ENCODE measurements at regions not wholly inside any gene's neighbourhood (a gene's known extent, or its start where the extent isn't known, plus 50 kb on each side); places are given as distances from the start of the nearest gene placed in this dataset.

DNA sequence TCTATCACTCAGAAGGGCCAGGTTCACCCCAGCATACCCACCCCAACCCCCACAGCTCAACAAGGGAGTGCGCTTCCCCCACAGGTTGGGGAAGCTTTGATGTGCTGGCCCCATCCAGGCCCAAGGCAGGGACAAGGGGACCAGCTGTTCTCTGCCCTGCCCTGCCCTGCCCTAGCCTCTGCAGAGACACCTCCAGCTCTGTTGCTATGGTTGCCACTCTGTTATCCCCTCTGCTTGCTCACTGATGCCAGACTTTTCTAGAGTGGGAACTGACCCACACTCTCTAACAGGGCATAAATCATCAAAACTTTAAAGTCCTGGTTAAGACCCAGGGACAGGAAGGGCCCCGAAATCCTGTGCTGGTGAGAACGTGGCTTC lies 50.4 kb upstream of the ENPP7 start:
- DNase-seq (ENCODE audit: low read depth) = no peak

- no peak for DNase-seq (ENCODE audit: low read depth)
Observed at GRCh38 chr17:79679631-79680317, 51.0 kb upstream of the ENPP7 start.

DNA sequence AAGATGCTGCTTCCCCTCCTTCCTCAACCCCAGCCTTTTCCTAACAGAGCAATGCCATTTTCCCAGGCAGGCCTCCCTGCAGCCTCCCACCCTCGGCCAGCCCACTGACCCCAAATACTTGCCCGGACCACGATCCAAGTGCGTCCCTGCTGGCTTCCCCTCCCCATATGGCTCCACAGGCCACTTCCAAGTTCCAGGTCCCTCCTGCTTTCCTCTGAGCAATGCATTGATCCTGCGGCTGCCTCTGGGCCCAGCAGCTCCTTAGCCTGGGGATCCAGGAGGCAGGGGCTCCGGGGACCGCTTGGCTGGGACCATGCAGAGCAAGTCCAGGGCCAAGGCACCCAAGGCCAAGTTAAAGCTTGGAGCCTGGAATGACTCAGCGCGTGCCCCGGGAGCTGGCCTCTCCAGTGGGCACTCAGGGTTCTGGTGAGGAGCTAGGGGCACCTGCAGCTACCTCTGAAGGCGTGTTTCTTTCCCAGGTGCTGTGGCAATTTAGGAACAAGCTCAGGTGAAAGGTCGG lies 51.9 kb upstream of the ENPP7 start:
- DNase-seq (ENCODE audit: low read depth) = no peak

GRCh38 chr17:79678091-79678735 lies 52.5 kb upstream of the ENPP7 start:
- DNase-seq (ENCODE audit: low read depth) = no peak

DNA sequence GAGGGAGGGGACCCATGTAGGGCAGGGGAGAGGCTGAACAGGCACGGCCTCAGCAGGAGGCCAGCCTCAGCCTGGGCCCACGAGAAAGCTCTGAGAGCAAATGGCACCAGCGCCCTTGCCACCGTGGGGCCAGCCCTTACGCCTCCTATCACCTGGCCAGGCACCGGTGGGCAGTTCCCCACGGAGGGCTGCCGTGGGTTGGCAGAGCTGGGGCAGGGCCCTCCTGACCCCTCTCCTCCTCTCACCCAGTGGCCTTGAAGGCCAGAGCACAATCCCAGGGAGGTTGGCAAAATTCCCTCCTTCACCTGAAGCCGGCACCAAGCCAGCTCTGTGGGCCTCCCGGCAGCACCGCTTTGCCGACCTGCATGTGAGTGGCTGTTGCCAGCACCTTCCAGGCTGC lies 53.1 kb upstream of the ENPP7 start:
- DNase-seq (ENCODE audit: low read depth) = no peak

DNA sequence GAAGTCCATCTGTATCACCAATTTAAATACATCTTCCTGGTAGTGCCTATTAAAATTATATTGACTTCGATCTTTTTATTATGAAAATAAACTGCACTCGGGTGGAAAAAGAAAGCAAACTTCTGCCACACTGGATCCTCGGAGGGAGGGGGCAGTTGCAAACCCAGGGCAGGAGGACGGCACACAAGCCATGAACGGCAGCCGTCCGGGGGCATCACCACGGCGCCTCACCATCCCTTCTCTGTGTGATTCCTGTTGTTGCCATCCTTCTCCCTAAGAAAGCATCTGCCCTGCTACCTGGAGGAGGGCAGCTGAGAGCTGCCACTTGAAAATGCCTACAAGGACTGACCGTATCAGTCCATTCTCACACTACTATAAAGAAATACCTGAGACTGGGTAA lies 53.9 kb upstream of the ENPP7 start:
- DNase-seq (ENCODE audit: low read depth) = no peak

DNA sequence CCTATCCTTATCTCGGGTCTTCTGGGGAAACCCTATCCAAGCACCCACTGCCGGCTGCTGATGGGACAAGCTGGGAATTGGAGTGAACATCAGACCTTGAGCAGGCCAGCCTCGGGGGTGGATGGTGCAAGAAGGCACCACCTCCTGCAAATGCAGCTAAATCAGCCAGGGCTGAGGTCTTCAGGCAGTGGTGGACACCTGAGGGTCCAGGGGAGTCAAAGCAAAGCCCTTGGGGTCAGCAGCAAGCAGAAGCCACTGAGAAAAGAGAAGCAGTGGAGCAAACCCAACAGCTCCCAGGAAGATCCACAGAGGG lies 55.4 kb upstream of the ENPP7 start:
- no peak for DNase-seq (ENCODE audit: low read depth)

DNA sequence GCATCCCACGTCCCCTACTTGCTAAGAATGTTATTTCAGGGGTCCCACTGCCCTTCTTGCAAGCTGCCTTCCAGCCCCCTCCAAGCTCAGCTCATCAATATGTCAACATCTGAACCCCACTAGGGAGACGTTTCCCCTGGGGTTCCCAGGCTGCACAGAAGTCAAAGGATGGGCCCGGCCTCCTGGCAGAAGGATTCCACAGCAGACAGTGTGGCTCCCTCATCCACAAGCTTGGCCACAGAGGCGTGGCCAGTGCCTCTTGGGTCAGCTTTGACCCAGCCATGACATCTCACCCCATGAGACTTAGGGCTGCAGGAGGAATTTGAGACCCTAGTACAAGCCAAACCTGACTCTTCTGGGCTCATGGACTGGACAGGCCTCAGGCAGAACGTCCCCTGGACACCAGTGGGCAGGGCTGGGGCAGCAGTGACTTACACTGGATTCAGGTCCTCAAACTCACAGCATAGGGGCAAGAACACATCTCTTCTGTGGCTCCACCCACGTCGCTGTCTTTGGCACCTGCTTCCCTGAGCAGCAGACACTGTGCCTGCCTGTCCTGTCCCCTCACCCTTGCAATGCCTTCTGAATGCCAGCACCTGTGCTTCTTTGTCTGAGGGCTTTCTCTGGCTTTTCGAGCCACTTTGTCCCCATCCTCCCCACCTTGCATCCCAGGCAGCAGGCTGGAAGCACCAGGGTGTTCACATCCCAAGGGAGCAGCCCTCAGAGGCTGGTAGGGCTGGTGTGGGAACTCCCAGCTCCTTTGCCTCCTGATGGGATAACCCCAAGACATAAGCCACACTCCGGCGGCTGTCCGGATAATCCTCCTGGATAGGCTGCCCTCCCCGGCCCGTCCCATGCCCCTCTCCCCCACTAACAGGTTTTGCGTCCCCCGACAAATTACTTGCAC lies 56.0 kb upstream of the ENPP7 start:
- DNase-seq (ENCODE audit: low read depth) = no peak

DNA sequence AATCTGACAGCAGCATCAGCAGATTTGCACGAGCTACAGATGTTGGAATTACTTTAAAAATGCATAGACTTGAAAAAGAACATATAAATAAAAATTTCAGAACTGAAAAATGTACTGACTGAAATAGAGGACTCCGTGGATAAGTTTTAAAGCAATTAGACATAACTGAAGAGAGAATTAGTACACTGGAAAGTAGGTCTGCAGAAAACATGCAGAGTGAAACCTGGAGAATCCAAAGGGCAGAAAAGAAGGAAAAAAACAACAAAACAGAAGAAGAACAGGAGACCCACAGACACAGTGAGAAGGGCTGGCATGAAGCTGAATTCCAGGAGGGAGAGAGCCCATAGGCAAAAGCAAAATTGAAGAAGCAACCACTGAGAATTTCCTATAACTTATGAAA lies 57.2 kb upstream of the ENPP7 start:
- DNase-seq (ENCODE audit: low read depth) = no peak

- no peak for DNase-seq (ENCODE audit: low read depth)
Observed at GRCh38 chr17:79672496-79672895, 58.2 kb upstream of the ENPP7 start.

DNA sequence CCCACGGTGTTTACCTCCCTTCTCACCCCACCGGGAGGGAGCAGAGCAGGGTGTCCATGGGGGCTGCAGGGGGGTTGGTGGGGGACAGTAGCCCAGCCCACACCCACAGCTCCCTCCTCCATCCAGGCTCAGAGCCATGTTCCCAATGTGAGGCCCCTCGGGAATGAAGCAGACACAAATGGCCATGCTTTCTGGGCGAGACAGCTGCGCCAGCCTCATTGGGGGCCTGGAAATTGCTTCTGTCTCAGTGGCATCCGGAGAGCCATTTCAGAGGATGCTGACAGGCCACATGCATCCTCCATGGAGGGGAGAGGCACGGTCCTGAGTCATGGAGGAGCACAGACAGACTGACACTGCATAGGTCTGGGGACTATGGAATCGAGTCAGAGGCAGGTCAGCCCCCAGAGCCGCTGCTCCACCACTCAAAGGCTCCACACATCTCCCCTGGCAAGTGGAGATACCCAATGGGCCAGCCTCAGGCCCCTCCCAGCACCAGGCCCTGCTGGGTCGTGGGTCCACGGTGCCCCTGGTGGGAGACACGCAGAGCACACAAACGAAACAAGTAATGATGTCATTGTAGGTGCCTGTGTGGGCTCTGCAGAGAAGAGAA lies 59.6 kb upstream of the ENPP7 start:
- no peak for DNase-seq (ENCODE audit: low read depth)

GRCh38 chr17:79670537-79671084 lies 59.8 kb upstream of the RBFOX3 start:
- DNase-seq (ENCODE audit: low read depth) = no peak

- no peak for DNase-seq (ENCODE audit: low read depth)
Observed at GRCh38 chr17:79669861-79670260, 59.0 kb upstream of the RBFOX3 start.

DNA sequence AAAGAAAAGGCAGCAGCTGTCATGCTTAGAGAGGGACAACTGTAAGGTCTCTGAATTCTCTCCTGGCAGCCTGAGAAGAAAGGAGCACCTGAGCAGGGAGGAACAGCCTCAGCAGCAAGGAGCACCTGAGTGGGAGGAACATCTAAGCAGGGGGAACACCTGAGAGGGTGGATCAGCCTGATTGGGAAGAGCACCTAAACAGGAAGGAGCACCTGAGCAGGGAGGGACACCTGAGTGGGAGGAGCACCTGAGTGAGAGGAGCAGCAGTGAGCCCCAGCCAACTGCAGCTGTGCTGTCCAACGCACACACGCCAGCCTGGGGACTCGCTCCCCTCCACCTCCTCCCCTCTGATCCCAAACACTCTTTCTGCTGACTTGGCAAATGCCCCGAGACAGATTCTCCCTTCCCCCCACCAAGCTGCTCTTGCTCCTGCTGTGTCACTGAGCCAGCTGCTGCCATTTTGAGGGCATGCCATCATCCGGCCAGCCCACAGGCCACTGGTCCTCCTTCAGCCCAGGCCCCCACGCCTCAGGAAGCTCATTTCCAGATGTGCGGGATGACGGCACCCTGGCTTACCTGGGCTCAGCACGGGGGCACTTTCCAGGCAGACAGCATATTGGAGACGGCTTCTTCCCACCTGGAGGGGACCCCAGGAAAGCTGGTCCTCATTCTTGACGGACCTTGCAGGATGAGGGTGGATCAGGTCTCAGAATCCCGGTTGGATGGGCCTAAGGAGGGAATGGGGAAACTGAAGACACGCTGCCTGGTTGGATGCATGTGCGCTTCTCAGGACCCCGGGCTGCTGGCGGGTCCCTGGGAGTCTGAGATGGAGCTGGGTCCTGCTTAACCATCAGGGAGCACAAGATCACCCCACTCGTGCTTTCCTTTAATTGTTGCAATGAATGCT lies 57.7 kb upstream of the RBFOX3 start:
- DNase-seq (ENCODE audit: low read depth) = no peak

GRCh38 chr17:79667746-79668145 lies 56.9 kb upstream of the RBFOX3 start:
- no peak for DNase-seq (ENCODE audit: low read depth)

GRCh38 chr17:79667121-79667715 lies 56.4 kb upstream of the RBFOX3 start:
- DNase-seq (ENCODE audit: low read depth) = no peak

GRCh38 chr17:79666111-79666510 lies 55.3 kb upstream of the RBFOX3 start:
- DNase-seq (ENCODE audit: low read depth) = no peak

GRCh38 chr17:79664930-79665737 lies 54.3 kb upstream of the RBFOX3 start:
- peak; percentile 16 for DNase-seq (ENCODE audit: low read depth)

DNA sequence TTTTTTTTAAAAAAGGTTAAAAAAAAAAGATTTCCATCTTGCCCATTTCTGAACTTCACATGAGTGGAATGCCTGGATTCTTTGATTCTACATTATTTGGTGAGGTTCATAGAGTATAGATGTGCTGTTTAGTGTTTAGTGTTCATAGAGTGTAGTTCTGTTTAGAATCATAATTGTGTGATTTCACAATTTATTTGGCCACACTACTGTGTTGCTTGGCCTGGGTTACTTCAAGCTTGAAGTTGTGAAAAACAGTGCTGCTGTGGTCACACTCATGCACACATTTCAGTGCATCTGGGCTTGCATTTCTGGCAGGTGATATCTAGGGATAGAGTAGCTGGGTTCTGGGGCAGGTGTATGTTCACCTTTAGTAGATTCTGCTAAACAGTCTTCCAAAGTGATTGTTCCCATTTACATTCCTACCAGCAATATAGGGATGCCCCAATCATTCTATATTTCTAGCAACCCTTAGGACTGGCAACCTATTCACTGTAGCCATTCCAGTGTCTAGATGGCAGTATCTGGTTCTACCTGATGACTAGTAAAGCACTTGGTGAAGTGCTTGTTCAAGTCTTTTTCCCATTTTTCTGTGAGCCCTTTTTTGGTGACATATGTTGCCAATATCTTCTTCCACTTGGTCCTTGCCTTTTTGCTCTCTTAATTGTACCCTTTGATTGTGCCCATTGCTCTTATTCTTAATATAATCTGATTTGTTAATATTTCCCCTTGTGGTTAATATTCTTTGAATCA lies 50.6 kb upstream of the RBFOX3 start:
- DNase-seq (ENCODE audit: low read depth) = no peak
